K562 (cell line): ENCODE measurements at regions not wholly inside any gene's neighbourhood (a gene's known extent, or its start where the extent isn't known, plus 50 kb on each side); places are given as distances from the start of the nearest gene placed in this dataset.

ENCODE experiments used
- ATAC-seq: fragments of 200-7000 bp; cut with Tn5 transposase; 3 replicates; pipeline ENCODE4 v1.9.1; 2020; ENCODE audit warnings: moderate library complexity
- BruUV-seq: library from RNA; stranded (reverse); fragments of 400-500 nt; replicated peaks from 2 replicates; lab custom pipeline; 2021; lab: Mats Ljungman, UMichigan
- CTCF ChIA-PET: fragments of 300-600 bp; formaldehyde crosslinking; extraction: SDS; loops from one replicate; lab custom pipeline; 2021; ENCODE audit warnings: low intra/inter-chr PET ratio; lab: Yijun Ruan, JAX
- POLR2A ChIA-PET: fragments of 300-600, 350-650 bp; sonication (Branson Sonifier 250); formaldehyde crosslinking; extraction: SDS; loops from one replicate; lab custom pipeline; 2021; ENCODE audit warnings: antibody characterized with exemption, inconsistent platforms; lab: Yijun Ruan, JAX
- DNase-seq, 4 experiments: peaks; one replicate each; pipeline versions ENCODE4 v3.0.0 to v3.0.0-alpha.2; 2011 to 2018; ENCODE audit warnings: low spot score in 3 of 4, mixed read lengths in 3 of 4; ENCODE audit errors: extremely low read depth in 1 of 4
- FAIRE-seq: peaks from 2 replicates; lab custom pipeline; 2011; peaks lifted over from hg19 to GRCh38; lab: Jason Lieb, UNC
- H2AFZ ChIP-seq: 2 replicates; pipeline ENCODE4 v1.6.0; 2011; ENCODE audit warnings: low read depth, low read length, control low read depth, inconsistent platforms
- H3K27ac ChIP-seq: fragments of 200-600 bp; 3 replicates; pipeline ENCODE4 v1.8.0; 2011; ENCODE audit warnings: low read depth, mild to moderate bottlenecking, control low read depth, inconsistent platforms, low read length, moderate library complexity, mixed read lengths; ENCODE audit errors: extremely low read depth
- H3K27me3 ChIP-seq, 2 experiments: fragments of 300-600 bp in 1 of 2; 2 replicates in 1 of 2; 3 replicates in 1 of 2; pipeline versions ENCODE4 v1.6.0 to v1.8.0; 2011; ENCODE audit warnings: inconsistent platforms in 2 of 2, low read length in 2 of 2, mild to moderate bottlenecking in 1 of 2, mixed read lengths in 1 of 2, moderate library complexity in 1 of 2; ENCODE audit not compliant: control insufficient read depth in 2 of 2, insufficient read depth in 2 of 2
- H3K36me3 ChIP-seq: fragments of 300-600 bp; 3 replicates; pipeline ENCODE4 v1.8.0; 2011; ENCODE audit warnings: mild to moderate bottlenecking, low read length, inconsistent platforms; ENCODE audit not compliant: control insufficient read depth, insufficient read depth
- H3K4me1 ChIP-seq, 2 experiments: fragments of 200-600 bp in 1 of 2; replicated peaks in 1 of 2; 2 replicates in 1 of 2; 3 replicates in 1 of 2; pipeline versions ENCODE4 v1.5.1 to v1.8.0; 2011; ENCODE audit warnings: inconsistent platforms in 2 of 2, low read length in 2 of 2, mild to moderate bottlenecking in 1 of 2, mixed read lengths in 1 of 2, moderate library complexity in 1 of 2; ENCODE audit not compliant: control insufficient read depth in 2 of 2, insufficient read depth in 2 of 2
- H3K4me2 ChIP-seq: 2 replicates; pipeline ENCODE4 v1.6.1; 2011; ENCODE audit warnings: low read length, control low read depth, inconsistent platforms, mixed read lengths; ENCODE audit not compliant: insufficient read depth
- H3K4me3 ChIP-seq: fragments of 200-600 bp; sonication (generic), shearing (Covaris generic); 2 replicates; pipeline ENCODE4 v1.5.1; 2016; ENCODE audit warnings: control low read depth, inconsistent platforms
- H3K79me2 ChIP-seq: fragments of 200-600 bp; 3 replicates; pipeline ENCODE4 v1.8.0; 2011; ENCODE audit warnings: low read length, inconsistent platforms; ENCODE audit not compliant: control insufficient read depth, insufficient read depth
- H3K9ac ChIP-seq, 2 experiments: 2 replicates each; pipeline versions ENCODE4 v1.6.0 to v1.6.1; 2011; ENCODE audit warnings: low read depth in 2 of 2, low read length in 2 of 2, control low read depth in 1 of 2, inconsistent platforms in 1 of 2, mild to moderate bottlenecking in 1 of 2, mixed read lengths in 1 of 2; ENCODE audit not compliant: insufficient read depth in 1 of 2
- H3K9me1 ChIP-seq: one replicate; pipeline ENCODE4 v1.6.0; 2011; ENCODE audit warnings: inconsistent platforms, mild to moderate bottlenecking, low read length, moderate library complexity; ENCODE audit not compliant: control insufficient read depth, insufficient read depth
- H3K9me3 ChIP-seq: replicated peaks from 2 replicates; pipeline ENCODE4 v1.5.1; 2011; ENCODE audit warnings: low read depth, low read length, inconsistent platforms; ENCODE audit not compliant: control insufficient read depth, insufficient read depth
- H4K20me1 ChIP-seq: replicated peaks from 2 replicates; pipeline ENCODE4 v1.6.1; 2011; ENCODE audit warnings: low read length, inconsistent platforms, mixed read lengths; ENCODE audit not compliant: control insufficient read depth, insufficient read depth
- ARID2 ChIP-seq: fragments of 450-650 bp; IDR thresholded peaks from 2 replicates; pipeline ENCODE4 v1.6.1; 2017; ENCODE audit warnings: antibody characterized with exemption, mild to moderate bottlenecking
- ASH1L ChIP-seq: fragments of 450-650 bp; IDR thresholded peaks from 2 replicates; pipeline ENCODE4 v1.6.1; 2018; ENCODE audit warnings: borderline replicate concordance, mild to moderate bottlenecking, low read depth; ENCODE audit not compliant: partially characterized antibody
- BDP1 ChIP-seq: IDR thresholded peaks from 3 replicates; pipeline ENCODE4 v1.6.1; 2011; ENCODE audit not compliant: insufficient read length, insufficient read depth
- FOXJ3 ChIP-seq: sonication (generic); formaldehyde crosslinking; IDR thresholded peaks from 2 replicates; pipeline ENCODE4 v1.4.0; 2020; ENCODE audit warnings: mild to moderate bottlenecking, missing genetic modification reagents
- HDAC6 ChIP-seq: IDR thresholded peaks from 2 replicates; pipeline ENCODE4 v1.6.1; 2012; ENCODE audit warnings: low read depth, mild to moderate bottlenecking, control low read depth, inconsistent platforms, low read length, moderate library complexity
- ILK ChIP-seq: fragments of 450-650 bp; IDR thresholded peaks from 2 replicates; pipeline ENCODE4 v1.6.1; 2016; ENCODE audit warnings: missing genetic modification characterization, low read depth, mild to moderate bottlenecking, missing compliant biosample characterization, moderate library complexity, borderline replicate concordance
- KLF13 ChIP-seq: fragments of 450-650 bp; IDR thresholded peaks from 2 replicates; pipeline ENCODE4 v1.6.1; 2016; ENCODE audit warnings: missing genetic modification characterization, low read depth, mild to moderate bottlenecking, missing compliant biosample characterization, moderate library complexity, borderline replicate concordance
- NBN ChIP-seq: fragments of 450-650 bp; IDR thresholded peaks from 2 replicates; pipeline ENCODE4 v1.6.1; 2016; ENCODE audit warnings: low read depth, mild to moderate bottlenecking
- NCOA2 ChIP-seq, 2 experiments: fragments of 450-650 bp; IDR thresholded peaks; 2 replicates each; pipeline ENCODE4 v1.6.1; 2018; ENCODE audit warnings: mild to moderate bottlenecking in 2 of 2, moderate library complexity in 1 of 2; ENCODE audit not compliant: partially characterized antibody in 2 of 2
- PML ChIP-seq: IDR thresholded peaks from 2 replicates; pipeline ENCODE4 v1.6.1; 2012; ENCODE audit warnings: low read length, inconsistent platforms
- POLR2AphosphoS2 ChIP-seq: IDR thresholded peaks from 2 replicates; pipeline ENCODE4 v1.6.1; 2012; ENCODE audit warnings: low read length, improper control_type of control experiment
- RB1 ChIP-seq: fragments of 450-650 bp; IDR thresholded peaks from 2 replicates; pipeline ENCODE4 v1.6.1; 2017; ENCODE audit warnings: low read depth, mild to moderate bottlenecking
- RHOXF2B ChIP-seq: fragments of 250-450 bp; sonication (Bioruptor Pico); conservative IDR thresholded peaks from 2 replicates; pipeline ENCODE4 v1.5.1; 2021
- SIRT6 ChIP-seq: IDR thresholded peaks from one replicate; pipeline ENCODE4 v1.6.1; 2012; ENCODE audit warnings: low read depth, mild to moderate bottlenecking, control low read depth, inconsistent platforms, low read length, moderate library complexity
- WHSC1 ChIP-seq: IDR thresholded peaks from one replicate; pipeline ENCODE4 v1.6.1; 2012; ENCODE audit warnings: low read length, control low read depth, inconsistent platforms
- XRCC5 ChIP-seq: fragments of 200-400 bp; formaldehyde crosslinking; IDR thresholded peaks from 2 replicates; pipeline ENCODE4 v1.6.1; 2017; ENCODE audit warnings: low read depth, mild to moderate bottlenecking, low read length
- ZBED1 ChIP-seq: IDR thresholded peaks from 2 replicates; pipeline ENCODE4 v1.6.1; 2014
- ZBTB17 ChIP-seq: fragments of 450-650 bp; formaldehyde crosslinking; IDR thresholded peaks from 2 replicates; pipeline ENCODE4 v1.4.0; 2020; ENCODE audit warnings: mild to moderate bottlenecking
- ZFP30 ChIP-seq: fragments of 250-450 bp; sonication (Bioruptor Pico); IDR thresholded peaks from 2 replicates; pipeline ENCODE4 v1.8.0; 2022; ENCODE audit warnings: moderate library complexity, mild to moderate bottlenecking, inconsistent platforms, borderline replicate concordance
- ZFP36 ChIP-seq: fragments of 150-350 bp; IDR thresholded peaks from 2 replicates; pipeline ENCODE4 v1.6.1; 2018; ENCODE audit warnings: low read length, low read depth; ENCODE audit not compliant: partially characterized antibody
- ZNF12 ChIP-seq: sonication (generic); formaldehyde crosslinking; IDR thresholded peaks from 2 replicates; pipeline ENCODE4 v1.4.0; 2020; ENCODE audit warnings: mild to moderate bottlenecking, missing genetic modification reagents
- ZNF253 ChIP-seq: fragments of 250-450 bp; sonication (Bioruptor Pico); conservative IDR thresholded peaks from 2 replicates; pipeline ENCODE4 v1.6.1; 2021; ENCODE audit warnings: mild to moderate bottlenecking
- ZNF408 ChIP-seq: fragments of 250-450 bp; sonication (Bioruptor Pico); IDR thresholded peaks from 2 replicates; pipeline ENCODE4 v1.4.0; 2020; ENCODE audit warnings: low read depth, mild to moderate bottlenecking, moderate library complexity
- WGBS: fragments of 100-300 bp; shearing (Covaris generic); methylation state at CpG from one replicate; pipeline ENCODE4 v1.1.6; 2016; ENCODE audit warnings: low coverage, mixed read lengths; ENCODE audit not compliant: insufficient coverage; ENCODE audit errors: missing lambda C conversion rate; 5-methylcytosine and 5-hydroxymethylcytosine counted together
- in situ Hi-C: fragments of 300-500 bp; cut with MboI; formaldehyde crosslinking; loops from 4 replicates; pipeline ENCODE4 v1.15.0; 2018; ENCODE audit warnings: inconsistent platforms, mixed read lengths
- intact Hi-C: fragments of 100-400 bp; cut with micrococcal nuclease; formaldehyde crosslinking; loops from 2 replicates; pipeline ENCODE4 v1.14.2; 2022
- TF ChIP-seq, protein P1 (sequence below): fragments of 450-650 bp; IDR thresholded peaks from 2 replicates; pipeline ENCODE4 v1.6.1; 2017; ENCODE audit warnings: antibody characterized with exemption, mild to moderate bottlenecking

- no peak overlapping the region for H3K4me2 ChIP-seq
- CTCF ChIA-PET: no interaction called here
- POLR2A ChIA-PET: no interaction called here
Measured at GRCh38 chr1:60510162-60510561, 436.6 kb upstream of the C1orf87 start.

DNA sequence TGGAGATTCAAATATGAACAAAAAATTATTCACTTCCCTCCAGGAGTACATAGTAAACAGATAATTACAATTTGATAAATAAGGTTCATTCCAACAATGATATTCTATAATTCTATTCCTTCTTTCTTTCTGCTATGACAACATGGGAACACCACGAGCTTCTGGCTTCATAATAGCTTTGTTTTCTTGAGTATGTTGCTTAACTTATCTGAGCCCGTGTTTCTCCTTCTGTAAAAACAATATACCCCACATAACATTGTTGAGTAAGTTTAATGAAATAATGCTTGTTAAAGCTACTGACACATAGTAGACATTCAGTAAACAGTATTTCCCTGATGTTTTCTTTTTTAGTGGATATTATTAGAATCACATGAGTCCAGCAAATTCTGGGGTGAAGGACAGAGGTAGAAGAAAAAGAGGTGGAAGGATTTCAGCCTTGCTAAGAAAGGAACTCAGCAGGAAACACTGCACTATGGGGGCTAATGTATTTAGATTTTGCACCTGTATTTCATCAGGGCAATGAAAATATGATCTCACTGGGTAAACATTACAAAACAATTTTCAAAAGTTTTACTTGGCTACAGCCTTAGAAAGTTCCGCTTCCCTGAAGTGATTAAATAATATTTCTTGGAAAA, 430.8 kb upstream of the C1orf87 start:
- Histone ChIP-seq H4K20me1 (no peaks in the 10 kb centered on the region), H3K9ac (no peak overlapping the region), H3K9me1 (no peaks in the 10 kb centered on the region), H3K27me3 (no peaks in the 10 kb centered on the region), H3K27ac (no peak overlapping the region), H3K36me3 (no peaks in the 10 kb centered on the region), H3K4me3 (no peak overlapping the region), H3K4me1 (no peaks in the 10 kb centered on the region), H3K4me2 (no peak overlapping the region), H3K9me3 (no peaks in the 10 kb centered on the region), H3K79me2 (no peaks in the 10 kb centered on the region), H2AFZ (no peak overlapping the region)
- DNase-seq (no peak), ATAC-seq (no peak), FAIRE-seq (no peak)
- in situ Hi-C loops (no loop called here), intact Hi-C loops (no loop called here)
- no TSS peak for BruUV-seq
- WGBS: 0% methylated on average over 3 of the region's 3 CpGs
- ChIA-PET POLR2A (no interaction called here), CTCF (no interaction called here)
- no peak for TF ChIP-seq KLF13 (tag)
- no peak for TF ChIP-seq BDP1
- no peak for TF ChIP-seq ARID2
- no peak for TF ChIP-seq ZBED1
- no peak for TF ChIP-seq POLR2AphosphoS2
- no peak for TF ChIP-seq SIRT6
- no peak for TF ChIP-seq NBN
- TF ChIP-seq ZBTB17 (CRISPR knock-in tag): no peak
- TF ChIP-seq, protein P1, sequence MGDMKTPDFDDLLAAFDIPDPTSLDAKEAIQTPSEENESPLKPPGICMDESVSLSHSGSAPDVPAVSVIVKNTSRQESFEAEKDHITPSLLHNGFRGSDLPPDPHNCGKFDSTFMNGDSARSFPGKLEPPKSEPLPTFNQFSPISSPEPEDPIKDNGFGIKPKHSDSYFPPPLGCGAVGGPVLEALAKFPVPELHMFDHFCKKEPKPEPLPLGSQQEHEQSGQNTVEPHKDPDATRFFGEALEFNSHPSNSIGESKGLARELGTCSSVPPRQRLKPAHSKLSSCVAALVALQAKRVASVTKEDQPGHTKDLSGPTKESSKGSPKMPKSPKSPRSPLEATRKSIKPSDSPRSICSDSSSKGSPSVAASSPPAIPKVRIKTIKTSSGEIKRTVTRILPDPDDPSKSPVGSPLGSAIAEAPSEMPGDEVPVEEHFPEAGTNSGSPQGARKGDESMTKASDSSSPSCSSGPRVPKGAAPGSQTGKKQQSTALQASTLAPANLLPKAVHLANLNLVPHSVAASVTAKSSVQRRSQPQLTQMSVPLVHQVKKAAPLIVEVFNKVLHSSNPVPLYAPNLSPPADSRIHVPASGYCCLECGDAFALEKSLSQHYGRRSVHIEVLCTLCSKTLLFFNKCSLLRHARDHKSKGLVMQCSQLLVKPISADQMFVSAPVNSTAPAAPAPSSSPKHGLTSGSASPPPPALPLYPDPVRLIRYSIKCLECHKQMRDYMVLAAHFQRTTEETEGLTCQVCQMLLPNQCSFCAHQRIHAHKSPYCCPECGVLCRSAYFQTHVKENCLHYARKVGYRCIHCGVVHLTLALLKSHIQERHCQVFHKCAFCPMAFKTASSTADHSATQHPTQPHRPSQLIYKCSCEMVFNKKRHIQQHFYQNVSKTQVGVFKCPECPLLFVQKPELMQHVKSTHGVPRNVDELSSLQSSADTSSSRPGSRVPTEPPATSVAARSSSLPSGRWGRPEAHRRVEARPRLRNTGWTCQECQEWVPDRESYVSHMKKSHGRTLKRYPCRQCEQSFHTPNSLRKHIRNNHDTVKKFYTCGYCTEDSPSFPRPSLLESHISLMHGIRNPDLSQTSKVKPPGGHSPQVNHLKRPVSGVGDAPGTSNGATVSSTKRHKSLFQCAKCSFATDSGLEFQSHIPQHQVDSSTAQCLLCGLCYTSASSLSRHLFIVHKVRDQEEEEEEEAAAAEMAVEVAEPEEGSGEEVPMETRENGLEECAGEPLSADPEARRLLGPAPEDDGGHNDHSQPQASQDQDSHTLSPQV: no peak
- TF ChIP-seq HDAC6: no peak

More at GRCh38 chr1:60510162-60510561, 436.6 kb upstream of the C1orf87 start:
- H3K9ac ChIP-seq: no peak overlapping the region
- H3K27ac ChIP-seq: no peak overlapping the region
- no peak for ATAC-seq
- TF ChIP-seq XRCC5 (no peak), ZNF12 (CRISPR knock-in tag) (no peak), PML (no peak), NCOA2 (IDR thresholded peaks at IDR 0.05; ENCODE audit: partially characterized antibody in 2 of 2) (no peak), ZFP36 (no peak), ASH1L (no peak), ZNF408 (CRISPR knock-in tag) (no peak), RB1 (no peak), WHSC1 (no peak), RHOXF2B (CRISPR knock-in tag) (no peak), ILK (tag) (no peak), FOXJ3 (CRISPR knock-in tag) (no peak), ZNF253 (CRISPR knock-in tag) (no peak), ZFP30 (CRISPR knock-in tag) (no peak)
- no peak overlapping the region for H2AFZ ChIP-seq
- H4K20me1 ChIP-seq: no peaks in the 10 kb centered on the region
- in situ Hi-C loops (no loop called here), intact Hi-C loops (no loop called here)
- DNase-seq: no peak
- H3K4me3 ChIP-seq: no peak overlapping the region
- H3K4me1 ChIP-seq: no peaks in the 10 kb centered on the region
- no peaks in the 10 kb centered on the region for H3K36me3 ChIP-seq
- FAIRE-seq: no peak
- BruUV-seq: no TSS peak
- no peaks in the 10 kb centered on the region for H3K27me3 ChIP-seq
- H3K9me1 ChIP-seq: no peaks in the 10 kb centered on the region
- no peaks in the 10 kb centered on the region for H3K9me3 ChIP-seq
- no peaks in the 10 kb centered on the region for H3K79me2 ChIP-seq
